Pulmonary artery endothelial cell (primary cell): ENCODE measurements at regions not wholly inside any gene's neighbourhood (a gene's known extent, or its start where the extent isn't known, plus 50 kb on each side); places are given as distances from the start of the nearest gene placed in this dataset.
"Not testable (repeated sequence)": the region's sequence is repeated elsewhere in the genome, so short reads cannot be mapped to it uniquely, and the experiment has no call there.

ENCODE experiments used
- DNase-seq: peaks from one replicate; pipeline ENCODE4 v3.0.0-alpha.2; 2011; ENCODE audit warnings: low read depth, low spot score

DNA sequence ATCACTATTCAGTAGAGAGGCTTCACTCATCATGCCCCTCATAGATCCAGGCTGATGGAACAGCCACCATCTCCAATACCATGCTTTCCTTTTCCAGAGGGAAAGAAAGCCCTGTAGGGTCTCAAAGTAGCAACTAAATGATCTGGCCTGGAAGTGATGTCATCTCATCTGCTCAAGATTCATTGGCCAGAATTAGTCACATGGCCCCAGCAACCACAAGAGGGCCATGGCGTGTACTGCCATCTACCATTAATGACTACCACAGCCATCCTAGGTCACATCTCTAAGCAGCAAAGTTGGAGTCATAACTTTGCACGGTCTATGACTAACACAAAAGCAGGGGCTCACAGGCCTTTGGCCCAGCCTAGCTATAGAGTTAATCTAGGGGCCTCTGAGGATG is 194.8 kb downstream of the KIT start:
- no peak for DNase-seq

DNA sequence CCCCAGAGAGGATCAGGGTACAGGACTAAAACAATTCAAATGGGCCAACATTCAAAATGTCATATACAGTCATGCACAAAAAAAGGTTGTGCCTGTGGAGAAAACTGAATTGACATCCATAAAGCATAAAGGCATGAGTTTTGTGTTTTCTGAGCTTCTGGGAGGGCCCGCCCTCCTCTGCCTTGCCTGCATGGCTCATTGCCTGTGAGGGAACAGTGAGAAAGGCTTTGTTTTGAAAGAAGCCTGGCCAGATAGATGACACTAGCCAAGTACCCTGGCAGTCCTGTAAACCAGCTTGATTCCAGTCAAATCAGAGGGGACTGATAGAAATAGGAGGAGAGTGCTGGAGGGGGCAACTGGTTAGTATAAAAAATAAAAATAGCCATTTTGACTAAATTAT is 194.3 kb downstream of the KIT start:
- no peak for DNase-seq

GRCh38 chr4:54844911-54845310 is 187.2 kb downstream of the KIT start:
- no peak for DNase-seq

GRCh38 chr4:54843946-54844345 is 186.2 kb downstream of the KIT start:
- no peak for DNase-seq

GRCh38 chr4:54843106-54843505 is 185.3 kb downstream of the KIT start:
- DNase-seq = no peak

- no peak for DNase-seq
Observed at GRCh38 chr4:54842656-54843055, 184.9 kb downstream of the KIT start.

DNA sequence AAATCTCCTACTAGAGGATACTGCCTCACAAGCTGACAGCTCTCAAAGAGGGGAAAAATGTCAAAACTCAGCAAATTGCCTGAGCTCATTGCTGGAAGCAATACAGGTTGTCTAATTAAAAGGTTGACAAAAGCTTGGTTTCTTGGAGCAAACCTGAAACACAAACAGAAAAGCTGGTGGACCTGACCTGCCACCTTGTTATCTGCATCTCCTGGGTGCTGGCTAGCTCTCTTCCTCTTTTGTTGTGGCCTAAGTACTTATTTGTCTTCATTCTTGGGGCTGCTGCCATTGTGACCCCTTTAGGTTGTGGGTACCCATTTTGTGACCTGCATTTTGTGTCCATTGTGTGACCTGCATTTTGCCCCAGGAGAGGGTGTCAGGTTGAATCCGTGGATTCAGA is 184.5 kb downstream of the KIT start:
- no peak for DNase-seq

GRCh38 chr4:54840992-54841768 is 183.4 kb downstream of the KIT start:
- DNase-seq = no peak

DNA sequence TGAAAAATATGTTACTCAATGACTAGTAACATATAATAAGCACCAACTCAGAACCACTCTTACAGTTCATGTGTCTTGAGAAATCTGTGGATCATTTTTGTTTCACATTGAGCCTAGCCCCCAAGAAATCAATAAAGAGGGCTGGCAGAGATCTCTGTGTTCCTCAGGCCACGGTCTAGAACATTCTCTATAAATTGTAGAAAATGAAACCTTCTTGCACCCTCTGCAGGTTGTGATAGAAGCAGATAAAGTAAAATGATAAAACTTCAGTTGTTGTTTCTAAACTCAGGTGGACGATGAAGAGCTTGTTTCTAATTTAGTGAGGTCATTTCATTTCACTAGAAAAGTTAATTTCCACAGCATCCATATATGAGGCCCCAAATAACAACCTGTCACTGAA is 182.7 kb downstream of the KIT start:
- no peak for DNase-seq

DNA sequence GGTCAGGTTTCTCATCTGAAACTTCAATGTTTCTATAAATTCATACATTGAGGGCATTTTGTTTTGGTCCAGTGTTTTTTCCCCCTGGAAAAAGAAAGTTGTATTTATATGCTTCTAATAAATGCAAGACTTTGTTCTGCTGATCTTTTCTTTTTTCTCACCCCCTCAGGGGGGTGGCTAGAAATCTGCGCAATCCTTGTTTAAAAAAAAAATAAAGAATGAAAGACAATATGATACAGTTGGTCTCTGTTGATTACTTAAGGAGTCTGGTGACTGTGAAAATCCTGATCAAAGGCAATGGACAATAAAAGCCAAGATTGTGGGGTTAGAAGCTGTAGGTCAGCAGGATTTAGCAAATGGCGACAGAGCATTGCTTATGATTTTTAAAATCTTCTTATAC is 180.5 kb downstream of the KIT start:
- DNase-seq = no peak

DNA sequence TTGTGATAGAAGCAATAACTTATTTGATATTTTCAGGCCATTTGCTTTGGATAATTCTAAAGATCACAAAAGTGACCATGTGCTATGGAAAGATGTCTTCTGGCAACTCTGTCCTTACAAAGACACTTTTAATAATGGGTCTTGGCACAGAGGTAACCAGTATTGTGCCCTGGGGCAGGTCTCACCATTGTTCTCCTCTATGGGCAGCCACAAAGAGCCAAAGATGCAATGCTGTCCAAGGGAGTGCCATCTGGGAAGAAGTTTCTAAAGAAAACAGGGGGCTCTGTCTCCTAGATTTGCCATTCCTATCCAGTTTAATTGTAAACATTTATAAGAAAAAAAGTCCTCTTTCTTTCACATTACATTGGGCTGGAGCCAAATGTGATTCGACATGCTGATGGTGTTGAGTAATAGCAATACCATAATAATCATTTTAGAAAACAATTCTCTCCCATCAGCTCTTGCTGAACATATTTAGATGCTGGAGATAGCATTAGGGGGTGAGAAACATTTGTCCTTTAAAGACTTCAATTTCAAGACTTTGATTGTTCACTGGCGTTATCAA is 179.9 kb downstream of the KIT start:
- no peak for DNase-seq

- not testable (repeated sequence) for DNase-seq
Observed at GRCh38 chr4:54828361-54828760, 170.6 kb downstream of the KIT start.

- DNase-seq = no peak
Observed at GRCh38 chr4:54823616-54824015, 165.9 kb downstream of the KIT start.

- DNase-seq = no peak
Observed at GRCh38 chr4:54819034-54819433, 161.3 kb downstream of the KIT start.

- DNase-seq = no peak
Observed at GRCh38 chr4:54818481-54818880, 160.7 kb downstream of the KIT start.

DNA sequence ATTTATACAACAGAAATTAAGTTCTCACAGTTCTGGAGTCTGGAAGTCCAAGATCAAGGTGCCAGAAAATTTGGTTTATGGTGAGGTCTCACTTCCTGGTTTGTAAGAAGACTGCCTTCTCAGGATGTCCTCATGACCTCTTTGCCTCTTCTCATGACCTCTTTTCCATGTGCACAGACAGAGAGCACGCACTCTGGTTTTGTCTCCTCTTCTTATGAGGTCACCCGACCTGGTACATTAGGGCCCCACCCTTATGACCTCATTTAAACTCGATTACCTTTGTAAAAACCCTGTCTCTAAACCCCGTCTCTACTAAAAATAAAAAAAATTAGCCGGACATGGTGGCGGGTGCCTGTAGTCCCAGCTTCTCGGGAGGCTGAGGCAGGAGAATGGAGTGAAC is 155.9 kb downstream of the KIT start:
- no peak for DNase-seq

DNA sequence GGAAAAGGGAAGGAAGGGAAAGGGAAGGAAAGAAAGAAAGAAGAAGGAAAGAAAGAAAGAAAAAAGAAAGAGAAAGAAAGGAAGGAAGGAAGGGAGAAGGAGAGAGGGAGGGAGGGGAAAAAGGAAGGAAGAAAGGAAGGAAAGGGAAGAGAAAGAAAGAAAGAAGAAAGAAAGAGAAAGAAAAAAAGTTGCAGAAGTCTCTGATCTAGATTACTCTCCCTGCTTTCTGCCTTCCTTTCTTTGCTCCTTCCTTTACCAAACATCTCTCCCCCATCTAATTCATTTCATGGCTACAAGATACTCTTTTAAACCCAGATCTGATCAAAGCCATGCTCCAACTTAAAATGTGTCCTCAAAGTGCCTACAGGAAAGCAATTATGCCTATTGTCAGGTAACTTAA is 148.6 kb downstream of the KIT start:
- DNase-seq = no peak

DNA sequence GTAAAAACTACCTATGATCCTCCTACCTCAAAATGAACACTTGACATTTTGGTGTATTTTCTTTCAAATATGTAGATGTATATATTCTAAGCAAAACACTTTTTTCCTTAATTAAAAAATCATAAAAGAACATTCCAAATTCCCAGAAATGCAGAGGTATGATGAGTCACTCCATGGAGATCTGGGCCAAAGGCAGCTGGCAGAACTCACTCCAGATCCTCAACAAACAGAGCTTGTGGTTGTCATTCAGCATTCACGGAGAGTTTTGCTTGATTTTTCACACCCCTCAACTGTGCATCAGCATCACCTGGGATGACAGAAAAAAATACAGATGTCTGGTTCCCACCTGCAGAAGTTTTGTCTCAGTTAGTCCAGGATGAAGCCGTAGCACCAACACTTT is 144.6 kb downstream of the KIT start:
- no peak for DNase-seq

- DNase-seq = no peak
Observed at GRCh38 chr4:54800831-54801530, 143.2 kb downstream of the KIT start.

- no peak for DNase-seq
Observed at GRCh38 chr4:54794579-54794978, 136.8 kb downstream of the KIT start.

GRCh38 chr4:54793856-54794422 is 136.2 kb downstream of the KIT start:
- DNase-seq = no peak
